Effector CD4-positive, alpha-beta T cell (primary cell): ENCODE measurements at regions not wholly inside any gene's neighbourhood (a gene's known extent, or its start where the extent isn't known, plus 50 kb on each side); places are given as distances from the start of the nearest gene placed in this dataset.
"Not testable (repeated sequence)": the region's sequence is repeated elsewhere in the genome, so short reads cannot be mapped to it uniquely, and the experiment has no call there.

Experiments
- DNase-seq: peaks from one replicate; pipeline ENCODE4 v3.0.0-alpha.2; 2020

DNA sequence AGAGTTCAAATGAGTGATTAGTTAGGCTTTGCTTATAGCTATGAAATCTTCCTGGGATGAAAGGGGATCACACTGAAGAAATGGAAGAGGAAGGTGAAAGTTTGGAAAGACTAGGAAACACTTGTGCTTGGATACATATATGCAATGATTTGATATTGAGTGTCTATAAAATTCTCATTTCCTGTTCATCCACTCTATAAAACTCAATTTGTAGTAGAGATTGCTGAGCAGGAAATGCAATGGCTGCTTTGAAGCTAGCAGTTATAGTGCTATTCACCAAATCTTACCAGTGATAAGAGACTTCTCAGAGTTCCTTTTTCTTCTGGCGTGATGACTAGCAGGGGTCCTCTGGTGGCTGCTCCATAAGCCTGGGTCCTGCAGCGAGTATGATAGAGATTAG, 128.1 kb upstream of the HPF1 start:
- no peak for DNase-seq

DNA sequence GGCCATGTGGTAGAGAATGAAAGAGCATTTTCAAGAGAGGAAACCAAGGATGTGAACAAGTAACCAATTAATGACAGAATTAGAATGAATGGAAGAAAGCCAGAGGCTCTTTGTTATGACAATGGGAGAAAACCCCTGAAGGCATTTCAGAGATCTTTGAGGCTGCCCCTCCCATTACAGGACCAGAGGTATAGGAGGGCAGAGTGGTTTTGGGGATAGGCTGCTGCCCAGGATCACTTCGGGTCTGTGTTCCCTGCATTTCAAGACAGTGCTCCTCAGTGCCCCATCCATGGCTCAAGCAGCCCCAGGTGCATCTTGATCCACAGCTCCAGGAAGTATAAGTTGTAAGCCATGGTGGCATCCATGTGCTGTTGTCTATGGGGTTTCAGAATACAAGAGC, 124.0 kb upstream of the HPF1 start:
- DNase-seq = no peak

GRCh38 chr4:169870507-169870906, 112.8 kb upstream of the HPF1 start:
- DNase-seq = no peak

- no peak for DNase-seq
These were observed 111.7 kb upstream of the HPF1 start for GRCh38 chr4:169869490-169869889.

DNA sequence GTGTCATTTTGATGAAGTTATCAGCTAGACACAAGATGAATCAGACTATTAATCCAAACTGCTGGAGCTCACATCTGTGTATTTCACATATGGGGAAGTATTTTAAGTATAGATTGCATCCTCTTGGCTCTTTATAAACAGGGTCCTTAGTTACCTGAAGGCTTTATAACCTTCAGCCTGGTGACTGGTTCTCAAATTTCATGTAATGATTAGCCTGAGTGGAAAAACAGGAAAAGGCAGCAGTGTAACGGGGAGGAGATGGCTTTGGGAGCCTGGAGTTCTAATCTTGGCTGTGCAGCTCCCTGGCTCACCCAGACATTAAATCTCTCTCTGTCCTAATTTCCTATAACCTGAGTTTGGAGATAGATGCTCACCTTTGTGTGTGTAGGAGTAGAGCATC, 103.8 kb upstream of the HPF1 start:
- DNase-seq = no peak

DNA sequence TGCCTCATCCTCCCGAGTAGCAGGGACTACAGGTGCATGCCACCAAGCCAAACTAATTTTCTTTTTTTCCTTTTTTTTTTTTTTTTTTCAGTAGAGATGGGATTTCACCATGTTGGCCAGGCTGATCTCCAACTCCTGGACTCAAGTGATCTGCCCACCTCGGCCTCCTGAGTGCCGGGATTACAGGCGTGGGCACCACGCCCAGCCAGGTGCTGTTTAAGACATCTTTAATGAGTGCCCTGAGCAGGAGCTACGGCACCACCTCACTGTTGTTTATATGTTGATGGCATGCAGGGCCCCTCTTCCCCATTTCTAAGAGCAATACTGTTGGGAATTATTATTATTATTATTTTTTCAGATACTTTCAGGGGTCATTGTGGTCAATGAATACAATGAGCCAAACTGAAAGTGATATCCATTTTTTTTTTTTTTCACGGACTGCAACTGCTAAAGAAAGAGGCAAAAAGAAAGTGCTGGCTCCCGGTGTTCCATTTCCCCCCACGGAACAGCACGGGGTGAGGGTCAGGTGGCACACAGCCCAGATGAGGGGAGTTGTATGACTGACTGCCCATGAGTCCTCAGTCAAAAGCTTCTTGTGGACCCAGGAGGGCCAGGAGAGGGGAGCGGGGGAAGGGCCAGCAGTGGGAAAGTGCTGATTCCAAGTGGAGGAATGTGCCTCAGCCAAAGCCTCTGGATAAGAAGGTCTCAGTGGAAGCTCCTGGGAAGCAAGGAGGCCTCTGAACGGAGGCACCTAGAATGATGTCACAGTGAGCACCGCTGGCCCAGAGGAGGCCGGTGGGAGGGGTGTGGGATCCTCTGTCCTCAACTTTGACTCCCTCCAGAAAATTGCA, 101.8 kb upstream of the HPF1 start:
- no peak for DNase-seq

DNA sequence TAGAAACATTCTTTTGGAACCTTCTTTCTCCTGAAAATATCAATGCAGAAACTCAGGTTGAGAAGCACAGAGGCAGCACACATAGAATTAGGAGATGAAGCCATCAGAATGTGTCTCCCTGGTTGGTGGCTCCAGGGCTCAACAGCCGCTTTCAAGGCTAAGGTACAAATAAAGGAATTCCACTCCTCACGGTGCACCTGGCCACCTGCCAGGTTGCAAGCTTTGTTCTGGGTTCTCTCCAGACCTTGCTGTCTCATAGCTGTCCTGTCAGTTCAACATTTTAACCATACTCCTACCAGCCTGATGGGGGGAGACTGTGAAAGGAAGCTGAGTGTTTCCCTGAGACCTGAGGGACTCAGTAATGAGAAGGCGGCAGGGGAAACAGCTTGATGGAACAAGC, 96.3 kb upstream of the HPF1 start:
- no peak for DNase-seq

- DNase-seq = no peak
These were observed 94.7 kb upstream of the HPF1 start for GRCh38 chr4:169852481-169852880.

- no peak for DNase-seq
These were observed 94.0 kb upstream of the HPF1 start for GRCh38 chr4:169851750-169852149.

DNA sequence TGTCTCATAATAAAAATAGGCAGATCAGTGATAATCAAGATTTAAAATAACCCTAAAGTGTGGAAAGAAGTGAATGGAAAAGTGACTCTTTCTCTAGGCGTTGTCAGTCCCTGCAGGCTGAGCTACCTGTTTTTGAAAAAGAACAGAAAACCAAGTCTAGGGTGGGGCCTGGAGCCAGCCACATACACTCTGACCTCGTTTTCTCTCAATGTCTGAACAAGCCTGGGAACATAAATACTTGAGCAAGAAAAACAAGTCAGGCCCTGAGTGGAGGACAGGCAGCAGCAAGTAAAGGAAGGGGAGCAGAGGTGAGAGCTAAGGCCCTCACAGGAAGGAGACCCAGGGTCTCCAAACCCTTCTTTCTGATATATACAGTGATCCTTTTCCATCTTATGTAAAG, 91.7 kb upstream of the HPF1 start:
- DNase-seq = no peak

DNA sequence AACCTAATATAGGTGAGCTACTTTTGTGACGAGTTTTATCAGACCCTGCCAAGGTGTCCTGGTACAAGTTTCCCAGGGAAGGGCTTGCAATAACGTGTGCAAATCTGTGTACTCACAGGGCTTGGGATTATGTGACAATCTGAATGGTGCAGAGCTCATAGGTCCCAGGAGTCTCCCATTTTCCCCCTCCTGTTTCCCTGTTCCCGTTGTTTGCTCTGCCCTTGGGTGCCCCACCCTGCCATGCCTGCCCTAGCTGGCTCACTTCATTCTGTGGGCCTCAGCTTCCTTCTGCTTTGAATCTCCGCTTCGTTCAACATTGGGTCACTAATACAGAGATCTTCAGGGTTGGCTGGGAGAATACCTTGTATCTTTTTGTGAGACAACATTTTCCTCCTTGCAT, 90.3 kb upstream of the HPF1 start:
- no peak for DNase-seq

DNA sequence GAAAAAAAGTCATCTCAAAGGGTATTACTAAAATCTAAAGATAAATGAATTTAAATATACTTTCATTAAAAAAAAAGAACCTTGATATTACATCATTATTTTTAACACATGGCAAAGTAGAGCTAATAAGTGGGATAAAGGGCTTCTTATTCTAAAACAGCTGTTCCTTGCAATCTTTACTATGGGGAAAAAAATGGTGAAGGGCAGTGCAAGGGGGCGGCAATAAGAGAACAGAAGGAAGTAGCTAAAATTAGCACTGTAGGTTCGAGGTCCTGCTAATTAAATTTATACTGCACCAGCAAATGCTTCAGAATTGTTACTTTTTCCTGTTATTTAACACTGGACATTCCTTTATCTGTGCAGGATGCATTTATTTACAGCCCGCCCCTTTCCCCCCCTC, 89.4 kb upstream of the HPF1 start:
- DNase-seq = no peak

DNA sequence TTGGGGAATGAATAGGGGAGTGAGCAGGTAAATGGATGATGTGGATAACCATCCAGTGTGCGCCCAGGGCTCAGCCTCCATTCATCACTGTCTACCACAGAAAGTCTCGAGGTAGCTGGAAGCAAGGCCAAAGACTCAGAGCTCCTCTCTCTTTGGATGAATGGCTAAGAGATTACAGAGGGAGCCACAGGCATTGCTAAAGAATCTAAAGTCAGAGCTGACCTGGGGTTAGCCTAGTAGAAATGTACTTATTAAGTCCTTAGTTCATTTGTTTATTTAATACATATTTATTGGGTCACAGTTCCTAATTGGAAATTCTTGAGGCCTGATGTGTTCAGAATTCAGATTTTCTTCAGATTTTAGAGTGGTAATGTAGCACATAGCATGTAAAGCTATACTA, 88.7 kb upstream of the HPF1 start:
- no peak for DNase-seq

- DNase-seq = no peak
These were observed 84.0 kb upstream of the HPF1 start for GRCh38 chr4:169841776-169842175.

DNA sequence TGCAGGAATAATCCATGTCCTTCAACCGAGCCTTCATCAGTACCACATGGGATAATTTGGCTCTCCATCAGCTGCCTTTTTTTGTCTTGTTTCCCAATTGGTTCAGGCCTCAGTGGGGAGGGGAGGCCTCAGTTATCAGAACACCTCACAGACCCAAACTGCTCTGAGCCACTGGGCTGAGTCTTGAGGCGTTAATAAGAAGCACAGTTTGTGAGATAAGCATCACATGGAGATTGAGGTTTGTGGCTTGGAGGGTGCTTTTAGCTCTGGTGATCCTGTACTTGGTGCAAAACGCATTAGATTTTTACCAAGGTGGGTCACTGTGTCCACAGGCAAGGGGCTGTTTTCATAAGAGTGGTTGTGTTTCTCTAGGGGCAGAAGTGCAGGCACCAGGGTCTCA, 82.8 kb upstream of the HPF1 start:
- DNase-seq = no peak

- DNase-seq = not testable (repeated sequence)
These were observed 70.6 kb upstream of the HPF1 start for GRCh38 chr4:169828329-169828728.

DNA sequence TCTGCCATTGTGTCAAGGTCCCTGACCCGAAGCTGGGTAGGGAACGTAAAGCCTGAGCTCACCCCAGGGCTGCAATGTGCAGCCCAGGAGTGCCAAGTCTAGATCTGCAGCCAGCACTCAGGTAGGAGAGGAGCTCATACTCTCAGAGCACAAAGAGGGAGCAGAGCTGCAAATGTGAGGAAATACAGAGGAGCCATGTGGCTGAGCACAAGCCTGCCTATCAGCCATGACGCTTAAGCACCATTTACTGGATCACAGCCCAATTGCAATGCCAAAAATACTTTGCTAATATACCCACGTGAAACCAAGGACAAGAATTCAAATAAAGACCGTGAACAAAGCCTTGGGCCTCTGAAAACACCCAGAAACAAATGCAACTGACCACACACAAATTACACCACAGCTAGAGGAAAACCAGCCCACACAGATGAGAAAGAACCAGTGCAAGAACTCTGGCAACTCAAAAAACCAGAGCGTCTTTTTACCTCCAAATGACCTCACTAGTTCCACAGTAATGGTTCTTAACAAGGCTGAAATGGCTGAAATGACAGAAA, 69.0 kb upstream of the HPF1 start:
- DNase-seq = no peak

DNA sequence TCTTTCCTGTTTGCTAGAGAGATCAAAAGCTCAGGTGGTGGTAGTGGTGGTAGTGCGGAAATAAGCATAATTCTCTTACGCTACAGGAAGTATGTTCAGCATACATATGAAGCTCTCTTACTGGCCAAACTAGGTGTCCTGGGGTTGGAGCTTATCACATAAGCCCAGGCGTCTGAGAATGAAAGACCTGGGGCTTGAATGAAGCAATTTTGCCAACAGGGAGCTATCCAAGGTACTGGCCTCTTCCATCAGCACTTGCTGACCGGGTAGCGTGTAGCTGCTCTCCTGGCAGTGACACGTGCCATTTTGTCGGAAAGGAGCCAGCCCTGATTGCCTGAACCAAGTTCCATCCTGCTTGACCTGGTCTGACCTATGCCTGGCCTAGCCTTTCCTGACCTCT, 65.9 kb upstream of the HPF1 start:
- DNase-seq = no peak

DNA sequence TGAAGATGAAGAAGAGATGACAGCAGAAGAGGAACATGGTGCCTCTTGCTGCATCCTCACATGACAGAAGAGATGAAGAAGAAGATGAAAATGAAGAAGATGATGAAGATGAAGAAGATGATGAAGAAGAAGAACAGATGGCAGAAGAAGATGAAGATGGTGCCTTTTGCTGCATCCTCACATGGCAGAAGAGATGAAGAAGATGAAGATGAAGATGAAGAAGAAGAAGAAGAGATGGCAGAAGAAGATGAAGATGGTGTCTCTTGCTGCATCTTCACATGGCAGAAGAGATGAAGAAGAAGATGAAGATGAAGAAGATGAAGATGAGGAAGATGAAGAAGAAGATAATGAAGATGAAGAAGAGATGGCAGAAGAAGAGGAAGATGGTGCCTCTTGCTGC, 63.7 kb upstream of the HPF1 start:
- no peak for DNase-seq

- no peak for DNase-seq
These were observed 60.4 kb upstream of the HPF1 start for GRCh38 chr4:169818063-169818679.

GRCh38 chr4:169815606-169816005, 57.9 kb upstream of the HPF1 start:
- DNase-seq = no peak

- no peak for DNase-seq
These were observed 53.7 kb upstream of the HPF1 start for GRCh38 chr4:169811476-169811875.

- DNase-seq = peak; percentile 8
These were observed 52.9 kb upstream of the HPF1 start for GRCh38 chr4:169810325-169811323.
